ENCODE measurements at regions not wholly inside any gene's neighbourhood (a gene's known extent, or its start where the extent isn't known, plus 50 kb on each side); places are given as distances from the start of the nearest gene placed in this dataset.

DNA sequence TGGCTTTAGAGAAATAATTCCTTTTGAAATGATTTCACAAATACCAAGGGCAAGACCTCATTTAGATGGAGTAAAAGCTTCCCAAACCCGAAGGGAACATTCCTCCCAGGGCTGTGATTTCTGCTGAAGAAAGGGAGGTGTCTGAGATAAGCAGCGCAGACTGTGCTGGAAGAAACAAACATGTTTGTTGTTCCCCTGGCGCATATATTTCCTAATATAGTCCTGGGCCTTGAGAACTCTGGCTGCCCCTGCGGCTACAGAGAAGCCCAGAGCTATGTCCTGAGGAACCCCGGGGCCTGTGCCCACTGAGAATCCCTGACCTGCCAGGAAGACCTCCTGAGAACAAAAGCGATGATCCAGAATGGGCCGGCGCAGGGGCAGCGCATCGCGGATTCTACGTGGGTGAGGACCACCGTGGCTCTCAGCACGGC, 372.6 kb upstream of the NT5C1B start:
- no peak for TF ChIP-seq POLR2A (IDR thresholded peaks at IDR 0.05)
- TF ChIP-seq, protein P1, sequence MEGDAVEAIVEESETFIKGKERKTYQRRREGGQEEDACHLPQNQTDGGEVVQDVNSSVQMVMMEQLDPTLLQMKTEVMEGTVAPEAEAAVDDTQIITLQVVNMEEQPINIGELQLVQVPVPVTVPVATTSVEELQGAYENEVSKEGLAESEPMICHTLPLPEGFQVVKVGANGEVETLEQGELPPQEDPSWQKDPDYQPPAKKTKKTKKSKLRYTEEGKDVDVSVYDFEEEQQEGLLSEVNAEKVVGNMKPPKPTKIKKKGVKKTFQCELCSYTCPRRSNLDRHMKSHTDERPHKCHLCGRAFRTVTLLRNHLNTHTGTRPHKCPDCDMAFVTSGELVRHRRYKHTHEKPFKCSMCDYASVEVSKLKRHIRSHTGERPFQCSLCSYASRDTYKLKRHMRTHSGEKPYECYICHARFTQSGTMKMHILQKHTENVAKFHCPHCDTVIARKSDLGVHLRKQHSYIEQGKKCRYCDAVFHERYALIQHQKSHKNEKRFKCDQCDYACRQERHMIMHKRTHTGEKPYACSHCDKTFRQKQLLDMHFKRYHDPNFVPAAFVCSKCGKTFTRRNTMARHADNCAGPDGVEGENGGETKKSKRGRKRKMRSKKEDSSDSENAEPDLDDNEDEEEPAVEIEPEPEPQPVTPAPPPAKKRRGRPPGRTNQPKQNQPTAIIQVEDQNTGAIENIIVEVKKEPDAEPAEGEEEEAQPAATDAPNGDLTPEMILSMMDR (IDR thresholded peaks at IDR 0.05), result no peak
